WERI-Rb-1 (cell line): ENCODE measurements at regions not wholly inside any gene's neighbourhood (a gene's known extent, or its start where the extent isn't known, plus 50 kb on each side); places are given as distances from the start of the nearest gene placed in this dataset.

Experiments
- DNase-seq: peaks from one replicate; pipeline ENCODE4 v3.0.0-alpha.2; 2020
- H3K27ac ChIP-seq: fragments of 250-450 bp; sonication (Bioruptor Pico); 2 replicates; pipeline ENCODE4 v1.5.1; 2020; ENCODE audit warnings: mild to moderate bottlenecking, moderate library complexity
- H3K27me3 ChIP-seq: fragments of 250-450 bp; sonication (Bioruptor Pico); 2 replicates; pipeline ENCODE4 v1.5.1; 2021; ENCODE audit warnings: mild to moderate bottlenecking, low read depth, moderate library complexity; ENCODE audit not compliant: insufficient read depth, severe bottlenecking
- H3K36me3 ChIP-seq: fragments of 250-450 bp; sonication (Bioruptor Pico); 2 replicates; pipeline ENCODE4 v1.5.1; 2020; ENCODE audit warnings: mild to moderate bottlenecking, moderate library complexity
- H3K4me3 ChIP-seq: 2 replicates; pipeline ENCODE4 v1.5.1; 2011; ENCODE audit warnings: low read depth, mild to moderate bottlenecking, control low read depth, low read length
- H3K9me3 ChIP-seq: fragments of 250-450 bp; sonication (Bioruptor Pico); 2 replicates; pipeline ENCODE4 v1.5.1; 2021; ENCODE audit warnings: mild to moderate bottlenecking, moderate library complexity; ENCODE audit not compliant: severe bottlenecking
- CTCF ChIP-seq: IDR thresholded peaks from 2 replicates; pipeline ENCODE4 v1.5.1; 2011; ENCODE audit warnings: low read depth, mild to moderate bottlenecking, control low read depth, inconsistent platforms, low read length

GRCh38 chr14:53692451-53692850 lies 264.2 kb downstream of the BMP4 start:
- Histone ChIP-seq H3K4me3 (no peak overlapping the region), H3K36me3 (no peaks in the 10 kb centered on the region), H3K9me3 (no peaks in the 10 kb centered on the region), H3K27me3 (peaks cover 41% of the 10 kb centered on the region), H3K27ac (no peak overlapping the region)
- no peak for DNase-seq
- no peak for TF ChIP-seq CTCF

GRCh38 chr14:53683229-53683628 lies 273.4 kb downstream of the BMP4 start:
- H3K36me3 ChIP-seq, result no peaks in the 10 kb centered on the region
- H3K27ac ChIP-seq, result no peak overlapping the region
- no peak for DNase-seq
- H3K4me3 ChIP-seq, result no peak overlapping the region
- no peaks in the 10 kb centered on the region for H3K9me3 ChIP-seq
- peaks cover 53% of the 10 kb centered on the region for H3K27me3 ChIP-seq
- no peak for TF ChIP-seq CTCF

- H3K4me3 ChIP-seq, result no peak overlapping the region
- H3K9me3 ChIP-seq, result no peaks in the 10 kb centered on the region
- H3K27ac ChIP-seq, result no peak overlapping the region
- no peaks in the 10 kb centered on the region for H3K36me3 ChIP-seq
- peaks cover 32% of the 10 kb centered on the region for H3K27me3 ChIP-seq
- TF ChIP-seq CTCF, result no peak
- no peak for DNase-seq
Observed at GRCh38 chr14:53672526-53672925, 284.1 kb downstream of the BMP4 start.

DNA sequence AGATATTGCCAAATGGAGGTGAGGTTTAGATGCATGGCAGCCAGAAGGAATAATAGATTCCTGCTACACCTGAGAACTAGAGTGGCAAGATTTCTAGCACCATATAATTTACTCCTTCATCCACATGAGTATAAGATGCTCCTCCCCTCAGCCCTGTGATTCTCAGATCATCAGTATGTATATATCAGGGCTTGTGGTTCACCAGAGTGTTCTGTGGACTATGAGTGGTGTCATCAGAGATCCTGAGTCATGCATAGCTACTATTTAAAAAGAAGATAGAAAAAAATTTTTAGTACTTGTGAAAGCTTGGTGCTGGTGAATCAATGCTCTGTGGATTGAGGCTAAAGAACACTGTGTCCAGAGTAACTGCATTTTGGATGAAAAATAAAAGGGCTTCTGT lies 285.9 kb downstream of the BMP4 start:
- H3K36me3 ChIP-seq, result no peaks in the 10 kb centered on the region
- peaks cover 35% of the 10 kb centered on the region for H3K27me3 ChIP-seq
- DNase-seq, result no peak
- H3K27ac ChIP-seq, result no peak overlapping the region
- TF ChIP-seq CTCF, result no peak
- H3K4me3 ChIP-seq, result no peak overlapping the region
- H3K9me3 ChIP-seq, result no peaks in the 10 kb centered on the region

DNA sequence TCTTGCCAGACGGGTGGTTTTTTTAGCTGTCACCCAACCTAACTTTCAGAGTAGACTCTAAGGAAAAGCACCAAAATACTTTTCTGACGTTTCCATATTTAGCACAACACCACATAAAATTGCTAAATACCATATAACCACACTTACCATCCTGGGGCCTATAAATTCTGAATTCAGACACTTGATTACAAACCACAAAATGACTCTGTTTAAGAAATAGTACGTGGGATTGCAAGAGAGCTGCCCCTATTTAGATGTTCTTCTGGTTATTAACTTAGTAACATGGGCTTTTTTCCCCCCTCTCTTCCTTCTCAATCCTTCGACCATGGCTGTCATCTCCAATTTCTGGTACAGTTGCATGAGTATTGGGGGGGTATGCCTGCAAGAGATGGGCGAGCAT lies 287.7 kb downstream of the BMP4 start:
- no peak overlapping the region for H3K27ac ChIP-seq
- TF ChIP-seq CTCF, result no peak
- no peak for DNase-seq
- H3K4me3 ChIP-seq, result no peak overlapping the region
- no peaks in the 10 kb centered on the region for H3K9me3 ChIP-seq
- no peaks in the 10 kb centered on the region for H3K36me3 ChIP-seq
- H3K27me3 ChIP-seq, result peaks cover 35% of the 10 kb centered on the region

DNA sequence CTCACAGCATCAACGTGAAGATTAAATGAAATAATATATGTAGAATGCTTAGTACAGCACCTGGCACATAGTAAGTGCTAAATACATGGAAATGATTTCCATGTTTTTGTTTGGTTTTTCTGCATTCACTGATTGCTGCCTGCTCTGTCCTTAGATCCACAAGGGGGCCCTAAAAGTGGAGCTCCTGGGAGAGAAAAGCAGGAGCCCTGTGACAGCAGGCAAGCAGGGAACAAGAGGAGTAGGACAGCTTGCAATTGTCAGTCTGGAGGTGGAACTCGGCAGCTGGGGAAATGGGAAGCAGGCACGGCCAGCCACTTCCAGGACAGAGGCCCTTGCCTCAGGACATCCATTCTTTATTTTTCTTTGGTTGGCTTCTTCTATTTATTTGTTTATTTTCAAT lies 292.9 kb downstream of the BMP4 start:
- H3K9me3 ChIP-seq, result no peaks in the 10 kb centered on the region

More for the DNA sequence above, 292.9 kb downstream of the BMP4 start:
- peaks cover 27% of the 10 kb centered on the region for H3K27me3 ChIP-seq
- no peak for TF ChIP-seq CTCF
- H3K4me3 ChIP-seq, result no peak overlapping the region
- no peaks in the 10 kb centered on the region for H3K36me3 ChIP-seq
- DNase-seq, result no peak
- no peak overlapping the region for H3K27ac ChIP-seq
